ENCODE measurements at regions not wholly inside any gene's neighbourhood (a gene's known extent, or its start where the extent isn't known, plus 50 kb on each side); places are given as distances from the start of the nearest gene placed in this dataset.

DNA sequence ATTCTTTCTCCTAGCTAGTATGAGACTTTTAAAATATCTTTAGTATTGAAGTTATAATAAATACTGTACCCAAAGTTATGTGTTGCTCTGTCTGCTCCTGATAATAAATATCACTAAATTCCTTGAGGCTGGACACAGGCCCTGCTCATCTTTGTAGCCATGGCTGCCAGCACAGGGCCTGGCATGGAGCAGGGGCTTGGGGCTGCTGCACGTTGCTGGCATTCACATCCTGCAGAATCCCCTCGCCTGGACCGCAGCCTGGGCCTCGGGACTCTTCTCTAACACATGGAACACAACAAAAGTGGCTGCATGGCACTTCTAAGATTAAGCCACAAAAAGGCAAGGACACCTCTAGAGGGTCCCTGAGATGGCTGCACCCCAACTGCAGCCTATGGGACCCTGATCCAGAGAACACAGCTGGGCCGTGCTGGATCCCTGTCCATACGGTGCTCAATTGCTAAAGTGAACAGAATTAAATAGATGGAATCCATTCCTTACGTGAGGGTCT is 477.5 kb upstream of the MYT1L start:
- ATAC-seq (no peak), DNase-seq (ENCODE audit: low read depth, low spot score) (no peak)
- intact Hi-C loops (cut with micrococcal nuclease): no loop called here
- no peaks in the 10 kb centered on the region for H3K9me2 ChIP-seq (ENCODE audit: insufficient read depth)
- ChIA-PET POLR2A (no interaction called here), CTCF (no interaction called here), RAD21 (ENCODE audit: low non-redundant PET in 1 of 2, low total read pairs in 2 of 2, uncharacterized antibody in 2 of 2, unreplicated experiment in 2 of 2) (no interaction called here)
- no peak overlapping the region for H3K9ac ChIP-seq (ENCODE audit: low read length)
- H3K4me2 ChIP-seq (ENCODE audit: low read length): no peak overlapping the region
- H3K4me3 ChIP-seq (replicated peaks in 1 of 2; ENCODE audit: low read depth in 1 of 2, low read length in 2 of 2): no peak overlapping the region
- H3K36me3 ChIP-seq (ENCODE audit: control insufficient read depth in 1 of 2, insufficient read depth in 2 of 2, low read length in 2 of 2): no peaks in the 10 kb centered on the region
- H3K79me2 ChIP-seq (ENCODE audit: insufficient read depth, low read length): no peaks in the 10 kb centered on the region
- no peak overlapping the region for H3K27ac ChIP-seq (ENCODE audit: low read depth, low read length)
- H4K20me1 ChIP-seq (ENCODE audit: insufficient read depth): no peaks in the 10 kb centered on the region
- H3K27me3 ChIP-seq (ENCODE audit: insufficient read depth, low read length): peaks cover 21% of the 10 kb centered on the region; the same call in 1 of the 2 replicates
- H3K4me1 ChIP-seq (ENCODE audit: control insufficient read depth in 1 of 2, insufficient read depth in 2 of 2, low read length in 2 of 2): no peaks in the 10 kb centered on the region
- no peak overlapping the region for H2AFZ ChIP-seq (ENCODE audit: low read depth, low read length, poor library complexity, severe bottlenecking)
- no peaks in the 10 kb centered on the region for H3K9me3 ChIP-seq (ENCODE audit: control insufficient read depth in 1 of 2, insufficient read depth in 1 of 2, low read depth in 1 of 2, low read length in 2 of 2)
- TF ChIP-seq, protein P1, sequence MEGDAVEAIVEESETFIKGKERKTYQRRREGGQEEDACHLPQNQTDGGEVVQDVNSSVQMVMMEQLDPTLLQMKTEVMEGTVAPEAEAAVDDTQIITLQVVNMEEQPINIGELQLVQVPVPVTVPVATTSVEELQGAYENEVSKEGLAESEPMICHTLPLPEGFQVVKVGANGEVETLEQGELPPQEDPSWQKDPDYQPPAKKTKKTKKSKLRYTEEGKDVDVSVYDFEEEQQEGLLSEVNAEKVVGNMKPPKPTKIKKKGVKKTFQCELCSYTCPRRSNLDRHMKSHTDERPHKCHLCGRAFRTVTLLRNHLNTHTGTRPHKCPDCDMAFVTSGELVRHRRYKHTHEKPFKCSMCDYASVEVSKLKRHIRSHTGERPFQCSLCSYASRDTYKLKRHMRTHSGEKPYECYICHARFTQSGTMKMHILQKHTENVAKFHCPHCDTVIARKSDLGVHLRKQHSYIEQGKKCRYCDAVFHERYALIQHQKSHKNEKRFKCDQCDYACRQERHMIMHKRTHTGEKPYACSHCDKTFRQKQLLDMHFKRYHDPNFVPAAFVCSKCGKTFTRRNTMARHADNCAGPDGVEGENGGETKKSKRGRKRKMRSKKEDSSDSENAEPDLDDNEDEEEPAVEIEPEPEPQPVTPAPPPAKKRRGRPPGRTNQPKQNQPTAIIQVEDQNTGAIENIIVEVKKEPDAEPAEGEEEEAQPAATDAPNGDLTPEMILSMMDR (IDR thresholded peaks at IDR 0.05 in 2 of 3, conservative IDR thresholded peaks at IDR 0.05 in 1 of 3; ENCODE audit: borderline replicate concordance in 1 of 3, insufficient read depth in 1 of 3, low read depth in 2 of 3, low read length in 2 of 3): no peak
- TF ChIP-seq EZH2phosphoT487 (IDR thresholded peaks at IDR 0.05; ENCODE audit: borderline replicate concordance) (no peak), ZNF274 (IDR thresholded peaks at IDR 0.05; ENCODE audit: low read depth, low read length) (no peak), ZFX (IDR thresholded peaks at IDR 0.05) (no peak), TCF7L2 (IDR thresholded peaks at IDR 0.05; ENCODE audit: borderline replicate concordance, extremely low read depth, insufficient read depth, insufficient read length) (no peak), EGR1 (IDR thresholded peaks at IDR 0.05; ENCODE audit: low read depth) (no peak), POLR2AphosphoS5 (IDR thresholded peaks at IDR 0.05; ENCODE audit: low read depth, low read length) (no peak), SIN3A (IDR thresholded peaks at IDR 0.05; ENCODE audit: low read depth) (no peak), ELF1 (IDR thresholded peaks at IDR 0.05; ENCODE audit: borderline replicate concordance, low read depth) (no peak), JUND (IDR thresholded peaks at IDR 0.05) (no peak), FOSL1 (IDR thresholded peaks at IDR 0.05; ENCODE audit: low read depth) (no peak), EZH2 (IDR thresholded peaks at IDR 0.05) (no peak), SRF (IDR thresholded peaks at IDR 0.05; ENCODE audit: low read depth) (no peak), YY1 (IDR thresholded peaks at IDR 0.05; ENCODE audit: extremely low read depth, insufficient replicate concordance, low read depth, low read length) (no peak)
- TF ChIP-seq, protein P2, sequence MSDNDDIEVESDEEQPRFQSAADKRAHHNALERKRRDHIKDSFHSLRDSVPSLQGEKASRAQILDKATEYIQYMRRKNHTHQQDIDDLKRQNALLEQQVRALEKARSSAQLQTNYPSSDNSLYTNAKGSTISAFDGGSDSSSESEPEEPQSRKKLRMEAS (IDR thresholded peaks at IDR 0.05): no peak
- no TSS peak for BruUV-seq (replicated peaks)

All from HCT116 (cell line).